Muscle layer of colon (tissue), 2 donors: ENCODE measurements at regions not wholly inside any gene's neighbourhood (a gene's known extent, or its start where the extent isn't known, plus 50 kb on each side); places are given as distances from the start of the nearest gene placed in this dataset.

ENCODE experiments used
- H3K27ac ChIP-seq: one replicate; pipeline ENCODE4 v1.7.0; 2013; ENCODE audit warnings: low read depth, mild to moderate bottlenecking, low read length, moderate library complexity
- H3K27me3 ChIP-seq, 2 donors: one replicate each; pipeline ENCODE4 v1.7.0; 2013; ENCODE audit warnings: low read length in 2 of 2, mild to moderate bottlenecking in 2 of 2; ENCODE audit not compliant: insufficient read depth in 2 of 2, control insufficient read depth in 1 of 2
- H3K36me3 ChIP-seq: one replicate; pipeline ENCODE4 v1.7.0; 2013; ENCODE audit warnings: mild to moderate bottlenecking, low read length; ENCODE audit not compliant: insufficient read depth
- H3K4me1 ChIP-seq: one replicate; pipeline ENCODE4 v1.7.0; 2013; ENCODE audit warnings: mild to moderate bottlenecking, low read length; ENCODE audit not compliant: insufficient read depth
- H3K4me3 ChIP-seq, 2 donors: one replicate each; pipeline ENCODE4 v1.7.0; 2013; ENCODE audit warnings: low read length in 2 of 2, low read depth in 1 of 2, mild to moderate bottlenecking in 1 of 2, moderate library complexity in 1 of 2
- H3K9ac ChIP-seq: one replicate; pipeline ENCODE4 v1.7.0; 2013; ENCODE audit warnings: low read length
- H3K9me3 ChIP-seq: one replicate; pipeline ENCODE4 v1.7.0; 2013; ENCODE audit warnings: mild to moderate bottlenecking, low read length
- donor health status: abdominal sarcoma.
- donor health status: Adenocarcinoma of cecum.

- Histone ChIP-seq H3K4me3 (no peak overlapping the region), H3K27me3 (no peaks in the 10 kb centered on the region), H3K27ac (no peak overlapping the region), H3K4me1 (no peaks in the 10 kb centered on the region), H3K9me3 (no peaks in the 10 kb centered on the region), H3K9ac (no peak overlapping the region), H3K36me3 (no peaks in the 10 kb centered on the region)
These were observed 217.6 kb downstream of the TMEM167A start for GRCh38 chr5:82859451-82860140.

- H3K9ac ChIP-seq = no peak overlapping the region
- H3K4me1 ChIP-seq = no peaks in the 10 kb centered on the region
- H3K36me3 ChIP-seq = no peaks in the 10 kb centered on the region
- H3K4me3 ChIP-seq = no peak overlapping the region
- no peaks in the 10 kb centered on the region for H3K27me3 ChIP-seq
- H3K27ac ChIP-seq = no peak overlapping the region
- H3K9me3 ChIP-seq = no peaks in the 10 kb centered on the region
These were observed 218.8 kb downstream of the TMEM167A start for GRCh38 chr5:82858151-82859025.

DNA sequence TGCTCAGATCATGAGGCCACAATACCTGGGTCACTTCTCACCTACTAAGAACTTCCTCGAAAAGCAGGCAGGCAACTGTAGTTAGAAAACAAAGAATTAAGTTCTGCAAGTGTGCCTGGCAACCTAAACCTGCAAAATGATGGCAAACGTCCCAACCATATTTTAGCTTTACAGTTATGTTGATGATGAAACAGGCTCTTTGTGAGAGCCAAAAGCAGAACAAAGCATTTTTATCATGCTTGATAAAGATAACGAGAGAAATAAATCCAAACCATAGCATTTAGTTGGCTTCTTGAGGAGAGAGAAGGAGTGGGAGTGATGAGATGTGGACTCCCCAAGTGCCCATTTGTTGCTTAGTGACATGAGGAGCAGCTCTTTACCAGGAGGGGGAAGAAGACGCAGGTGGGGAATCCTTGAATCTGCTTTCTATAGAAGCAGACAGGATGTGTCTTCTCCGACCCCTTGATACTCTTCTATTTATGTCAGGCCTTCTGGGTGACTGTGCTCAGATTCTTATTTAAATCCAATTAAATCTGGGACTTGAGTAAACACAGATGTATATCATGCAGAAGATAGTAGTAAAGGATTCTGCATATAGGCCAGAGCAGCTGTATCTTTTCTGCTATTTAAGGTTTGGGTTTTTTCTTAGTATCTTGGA lies 221.2 kb downstream of the TMEM167A start:
- Histone ChIP-seq H3K4me3 (no peak overlapping the region), H3K4me1 (no peaks in the 10 kb centered on the region), H3K27ac (no peak overlapping the region), H3K27me3 (no peaks in the 10 kb centered on the region), H3K9ac (no peak overlapping the region), H3K9me3 (no peaks in the 10 kb centered on the region), H3K36me3 (no peaks in the 10 kb centered on the region)

DNA sequence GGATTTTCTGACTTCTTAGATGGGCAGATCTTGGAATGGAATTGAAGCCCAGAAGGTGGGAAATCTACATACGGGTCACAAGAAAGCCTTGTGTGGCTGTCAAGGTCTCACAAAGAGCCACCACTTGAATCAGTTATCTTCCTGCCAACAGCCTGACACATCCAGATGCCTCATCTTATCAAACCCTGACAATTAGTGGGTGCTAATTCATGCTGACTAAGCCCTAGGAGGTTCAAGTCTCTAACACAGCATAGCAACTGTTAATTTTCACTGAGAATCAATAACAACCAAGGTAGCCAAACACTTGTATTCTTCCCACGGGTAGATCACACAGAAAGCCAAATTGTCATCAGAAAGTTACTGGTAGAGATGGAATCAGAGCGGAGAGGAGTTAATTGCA lies 222.2 kb downstream of the TMEM167A start:
- Histone ChIP-seq H3K27ac (no peak overlapping the region), H3K4me1 (no peaks in the 10 kb centered on the region), H3K27me3 (no peaks in the 10 kb centered on the region), H3K4me3 (no peak overlapping the region), H3K9me3 (no peaks in the 10 kb centered on the region), H3K36me3 (no peaks in the 10 kb centered on the region), H3K9ac (no peak overlapping the region)

GRCh38 chr5:82851471-82851870 lies 225.7 kb downstream of the TMEM167A start:
- Histone ChIP-seq H3K4me1 (no peaks in the 10 kb centered on the region), H3K27ac (no peak overlapping the region), H3K36me3 (no peaks in the 10 kb centered on the region), H3K27me3 (no peaks in the 10 kb centered on the region), H3K4me3 (no peak overlapping the region), H3K9ac (no peak overlapping the region), H3K9me3 (no peaks in the 10 kb centered on the region)

- H3K9ac ChIP-seq = no peak overlapping the region
- no peaks in the 10 kb centered on the region for H3K36me3 ChIP-seq
- H3K27me3 ChIP-seq = no peaks in the 10 kb centered on the region
- no peaks in the 10 kb centered on the region for H3K9me3 ChIP-seq
- no peak overlapping the region for H3K4me3 ChIP-seq
- H3K4me1 ChIP-seq = no peaks in the 10 kb centered on the region
- no peak overlapping the region for H3K27ac ChIP-seq
These were observed 226.8 kb downstream of the TMEM167A start for GRCh38 chr5:82850393-82850792.

DNA sequence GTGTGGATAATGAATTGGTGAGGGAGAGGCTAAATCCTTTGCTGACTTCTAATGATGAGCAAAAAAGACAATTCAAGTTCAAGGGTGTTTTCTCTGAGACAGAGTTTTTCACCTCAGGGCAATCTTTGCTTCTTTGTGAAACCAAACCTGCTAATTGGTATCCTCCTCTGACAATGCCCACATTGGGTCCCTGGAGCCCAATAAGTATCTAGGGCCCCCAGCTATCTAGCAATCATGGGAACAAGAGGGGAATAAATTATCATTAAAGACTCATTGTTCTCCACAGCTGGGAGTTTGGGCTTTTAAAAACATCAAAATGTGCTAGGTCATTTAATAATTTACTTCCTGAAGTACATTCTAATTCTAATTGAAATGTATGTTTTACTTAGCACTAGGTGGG lies 227.3 kb downstream of the TMEM167A start:
- Histone ChIP-seq H3K4me1 (no peaks in the 10 kb centered on the region), H3K36me3 (no peaks in the 10 kb centered on the region), H3K9ac (no peak overlapping the region), H3K27me3 (no peaks in the 10 kb centered on the region), H3K27ac (no peak overlapping the region), H3K4me3 (no peak overlapping the region), H3K9me3 (no peaks in the 10 kb centered on the region)

- H3K9me3 ChIP-seq = no peaks in the 10 kb centered on the region
- no peak overlapping the region for H3K9ac ChIP-seq
- no peaks in the 10 kb centered on the region for H3K4me1 ChIP-seq
- H3K4me3 ChIP-seq = no peak overlapping the region
- H3K27ac ChIP-seq = no peak overlapping the region
- H3K27me3 ChIP-seq = no peaks in the 10 kb centered on the region
- no peaks in the 10 kb centered on the region for H3K36me3 ChIP-seq
These were observed 229.6 kb downstream of the TMEM167A start for GRCh38 chr5:82847562-82847961.

DNA sequence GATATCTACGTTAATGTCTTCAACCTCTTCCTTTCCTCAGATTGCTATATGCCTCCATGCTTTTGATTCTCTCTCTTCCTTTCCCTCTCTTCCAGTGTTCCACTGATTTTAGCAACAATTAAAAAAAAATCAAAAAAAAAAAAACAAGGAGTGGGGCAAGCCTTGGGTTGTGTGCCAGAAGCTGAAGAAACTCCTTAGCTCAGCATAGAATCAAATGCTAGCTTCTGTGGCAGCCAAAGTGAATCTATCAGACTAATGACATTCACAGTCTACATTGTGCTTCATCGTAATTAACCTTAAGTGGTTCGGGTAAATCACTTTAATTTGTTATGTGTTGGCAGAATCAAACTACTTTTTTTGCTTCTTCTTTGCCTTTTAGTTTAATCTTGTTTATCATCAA lies 237.3 kb downstream of the TMEM167A start:
- H3K9me3 ChIP-seq = no peaks in the 10 kb centered on the region
- no peak overlapping the region for H3K27ac ChIP-seq
- no peaks in the 10 kb centered on the region for H3K4me1 ChIP-seq
- no peaks in the 10 kb centered on the region for H3K27me3 ChIP-seq
- no peaks in the 10 kb centered on the region for H3K36me3 ChIP-seq
- H3K4me3 ChIP-seq = no peak overlapping the region
- no peak overlapping the region for H3K9ac ChIP-seq

DNA sequence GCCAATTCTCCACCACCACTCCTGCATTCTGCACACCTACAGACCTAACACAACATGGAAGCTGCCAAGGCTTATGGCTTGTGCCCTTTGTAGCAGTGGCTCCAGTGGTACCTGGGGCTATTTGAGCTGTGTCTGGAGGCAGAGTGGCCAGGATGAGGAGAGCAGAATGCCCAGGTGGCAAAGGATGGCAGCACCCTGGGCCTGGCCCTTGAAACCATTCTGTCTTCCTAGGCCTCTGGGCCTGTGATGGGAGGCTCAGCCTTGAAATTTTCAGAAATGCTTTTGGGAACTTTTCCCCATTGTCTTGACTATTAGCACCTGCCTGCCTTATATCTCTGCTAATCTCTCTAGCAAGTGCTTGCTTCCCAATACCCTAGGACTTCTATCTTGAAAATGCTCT lies 241.7 kb downstream of the TMEM167A start:
- H3K36me3 ChIP-seq = no peaks in the 10 kb centered on the region
- H3K4me1 ChIP-seq = no peaks in the 10 kb centered on the region
- H3K9ac ChIP-seq = no peak overlapping the region
- H3K4me3 ChIP-seq = no peak overlapping the region
- H3K27ac ChIP-seq = no peak overlapping the region
- H3K9me3 ChIP-seq = no peaks in the 10 kb centered on the region
- no peaks in the 10 kb centered on the region for H3K27me3 ChIP-seq

- H3K27me3 ChIP-seq = no peaks in the 10 kb centered on the region
- no peak overlapping the region for H3K27ac ChIP-seq
- no peak overlapping the region for H3K9ac ChIP-seq
- no peaks in the 10 kb centered on the region for H3K4me1 ChIP-seq
- no peak overlapping the region for H3K4me3 ChIP-seq
- H3K36me3 ChIP-seq = no peaks in the 10 kb centered on the region
- H3K9me3 ChIP-seq = no peaks in the 10 kb centered on the region
These were observed 243.0 kb downstream of the TMEM167A start for GRCh38 chr5:82834151-82834550.
